ENCODE measurements at regions not wholly inside any gene's neighbourhood (a gene's known extent, or its start where the extent isn't known, plus 50 kb on each side); places are given as distances from the start of the nearest gene placed in this dataset.

DNA sequence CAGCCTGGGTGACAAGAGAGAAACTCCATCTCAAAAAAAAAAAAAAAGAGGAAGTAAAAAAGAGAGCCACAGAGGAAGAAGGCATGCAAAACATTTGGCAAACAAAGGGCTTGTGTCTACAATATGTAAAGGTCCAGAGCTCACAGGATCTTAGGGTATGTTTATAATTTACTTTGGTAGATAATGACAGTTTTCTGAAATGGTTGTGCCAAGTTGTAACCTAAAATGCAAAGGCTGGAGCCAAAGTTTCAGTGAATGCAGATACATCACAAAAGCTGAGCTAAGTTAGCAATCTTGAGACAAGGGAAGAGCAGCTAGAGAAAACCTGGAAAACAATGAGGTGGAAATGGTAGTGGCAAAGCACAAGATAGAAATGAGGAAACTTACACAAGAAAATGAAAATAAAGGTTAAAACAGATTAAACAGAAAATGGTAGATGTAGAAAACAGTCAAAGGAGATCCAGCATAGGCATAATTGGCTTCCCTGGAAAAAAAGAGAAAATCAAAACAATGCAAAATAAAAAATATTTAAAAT, 77.5 kb upstream of the HK2 start:
- TF ChIP-seq, protein P1, sequence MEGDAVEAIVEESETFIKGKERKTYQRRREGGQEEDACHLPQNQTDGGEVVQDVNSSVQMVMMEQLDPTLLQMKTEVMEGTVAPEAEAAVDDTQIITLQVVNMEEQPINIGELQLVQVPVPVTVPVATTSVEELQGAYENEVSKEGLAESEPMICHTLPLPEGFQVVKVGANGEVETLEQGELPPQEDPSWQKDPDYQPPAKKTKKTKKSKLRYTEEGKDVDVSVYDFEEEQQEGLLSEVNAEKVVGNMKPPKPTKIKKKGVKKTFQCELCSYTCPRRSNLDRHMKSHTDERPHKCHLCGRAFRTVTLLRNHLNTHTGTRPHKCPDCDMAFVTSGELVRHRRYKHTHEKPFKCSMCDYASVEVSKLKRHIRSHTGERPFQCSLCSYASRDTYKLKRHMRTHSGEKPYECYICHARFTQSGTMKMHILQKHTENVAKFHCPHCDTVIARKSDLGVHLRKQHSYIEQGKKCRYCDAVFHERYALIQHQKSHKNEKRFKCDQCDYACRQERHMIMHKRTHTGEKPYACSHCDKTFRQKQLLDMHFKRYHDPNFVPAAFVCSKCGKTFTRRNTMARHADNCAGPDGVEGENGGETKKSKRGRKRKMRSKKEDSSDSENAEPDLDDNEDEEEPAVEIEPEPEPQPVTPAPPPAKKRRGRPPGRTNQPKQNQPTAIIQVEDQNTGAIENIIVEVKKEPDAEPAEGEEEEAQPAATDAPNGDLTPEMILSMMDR (IDR thresholded peaks at IDR 0.05): no peak
- no peak for TF ChIP-seq EZH2 (IDR thresholded peaks at IDR 0.05; ENCODE audit: borderline replicate concordance, insufficient read depth, low read depth, low read length, poor library complexity, severe bottlenecking)
